ENCODE measurements at regions not wholly inside any gene's neighbourhood (a gene's known extent, or its start where the extent isn't known, plus 50 kb on each side); places are given as distances from the start of the nearest gene placed in this dataset.

DNA sequence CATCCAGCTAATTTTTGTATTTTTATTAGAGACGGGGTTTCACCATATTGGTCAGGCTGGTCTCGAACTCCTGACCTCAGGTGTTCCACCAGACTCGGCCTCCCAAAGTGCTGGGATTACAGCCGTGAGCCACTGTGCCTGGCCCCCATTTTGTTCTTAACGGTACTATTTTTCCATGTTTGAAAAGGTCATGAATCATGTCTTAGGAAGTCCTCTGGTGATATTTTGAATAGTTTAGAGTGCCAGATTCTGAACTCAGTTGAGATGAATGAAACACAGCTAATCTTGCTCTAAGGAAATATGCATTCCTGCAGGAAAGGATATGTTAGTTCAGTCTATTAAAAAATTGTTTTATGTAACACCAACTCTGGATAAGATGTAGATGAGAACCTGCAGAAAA, 62.6 kb upstream of the ATP2B4 start:
- TF ChIP-seq, protein P1, sequence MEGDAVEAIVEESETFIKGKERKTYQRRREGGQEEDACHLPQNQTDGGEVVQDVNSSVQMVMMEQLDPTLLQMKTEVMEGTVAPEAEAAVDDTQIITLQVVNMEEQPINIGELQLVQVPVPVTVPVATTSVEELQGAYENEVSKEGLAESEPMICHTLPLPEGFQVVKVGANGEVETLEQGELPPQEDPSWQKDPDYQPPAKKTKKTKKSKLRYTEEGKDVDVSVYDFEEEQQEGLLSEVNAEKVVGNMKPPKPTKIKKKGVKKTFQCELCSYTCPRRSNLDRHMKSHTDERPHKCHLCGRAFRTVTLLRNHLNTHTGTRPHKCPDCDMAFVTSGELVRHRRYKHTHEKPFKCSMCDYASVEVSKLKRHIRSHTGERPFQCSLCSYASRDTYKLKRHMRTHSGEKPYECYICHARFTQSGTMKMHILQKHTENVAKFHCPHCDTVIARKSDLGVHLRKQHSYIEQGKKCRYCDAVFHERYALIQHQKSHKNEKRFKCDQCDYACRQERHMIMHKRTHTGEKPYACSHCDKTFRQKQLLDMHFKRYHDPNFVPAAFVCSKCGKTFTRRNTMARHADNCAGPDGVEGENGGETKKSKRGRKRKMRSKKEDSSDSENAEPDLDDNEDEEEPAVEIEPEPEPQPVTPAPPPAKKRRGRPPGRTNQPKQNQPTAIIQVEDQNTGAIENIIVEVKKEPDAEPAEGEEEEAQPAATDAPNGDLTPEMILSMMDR (IDR thresholded peaks at IDR 0.05): no peak
- no peak for TF ChIP-seq POLR2A (IDR thresholded peaks at IDR 0.05)

Measured in Peyer's patch (tissue), 4 donors.